BLaER1 treated with 17β-estradiol and CSF1 and Interleukin-3, amounts not matched to agents 10 nM and 100 nM (cell line): ENCODE measurements at regions not wholly inside any gene's neighbourhood (a gene's known extent, or its start where the extent isn't known, plus 50 kb on each side); places are given as distances from the start of the nearest gene placed in this dataset.

Experiments
- H3K27ac ChIP-seq, 11 experiments: shearing (Covaris generic); formaldehyde crosslinking; 2 replicates each; pipeline ENCODE4 v1.8.1; 2022
- H3K27me3 ChIP-seq, 11 experiments: shearing (Covaris generic); formaldehyde crosslinking; 2 replicates each; pipeline ENCODE4 v1.8.1; 2022
- H3K36me3 ChIP-seq, 11 experiments: shearing (Covaris generic); formaldehyde crosslinking; 2 replicates each; pipeline ENCODE4 v1.8.1; 2022
- H3K4me1 ChIP-seq, 10 experiments: shearing (Covaris generic); formaldehyde crosslinking; 2 replicates each; pipeline ENCODE4 v1.8.1; 2022
- H3K4me2 ChIP-seq, 11 experiments: shearing (Covaris generic); formaldehyde crosslinking; 2 replicates each; pipeline ENCODE4 v1.8.1; 2022
- H3K4me3 ChIP-seq, 10 experiments: shearing (Covaris generic); formaldehyde crosslinking; 2 replicates each; pipeline ENCODE4 v1.8.1; 2022
- H3K9ac ChIP-seq, 11 experiments: shearing (Covaris generic); formaldehyde crosslinking; 2 replicates each; pipeline ENCODE4 v1.8.1; 2022
- H3K9me3 ChIP-seq, 11 experiments: shearing (Covaris generic); formaldehyde crosslinking; replicated peaks in 1 of 11; 2 replicates each; pipeline ENCODE4 v1.8.1; 2022
- H4K20me1 ChIP-seq, 11 experiments: shearing (Covaris generic); formaldehyde crosslinking; 2 replicates each; pipeline ENCODE4 v1.8.1; 2022
- Cebpa-rat ChIP-seq, 11 experiments: shearing (Covaris generic); IDR thresholded peaks; 2 replicates each; pipeline ENCODE4 v1.8.1; 2022

DNA sequence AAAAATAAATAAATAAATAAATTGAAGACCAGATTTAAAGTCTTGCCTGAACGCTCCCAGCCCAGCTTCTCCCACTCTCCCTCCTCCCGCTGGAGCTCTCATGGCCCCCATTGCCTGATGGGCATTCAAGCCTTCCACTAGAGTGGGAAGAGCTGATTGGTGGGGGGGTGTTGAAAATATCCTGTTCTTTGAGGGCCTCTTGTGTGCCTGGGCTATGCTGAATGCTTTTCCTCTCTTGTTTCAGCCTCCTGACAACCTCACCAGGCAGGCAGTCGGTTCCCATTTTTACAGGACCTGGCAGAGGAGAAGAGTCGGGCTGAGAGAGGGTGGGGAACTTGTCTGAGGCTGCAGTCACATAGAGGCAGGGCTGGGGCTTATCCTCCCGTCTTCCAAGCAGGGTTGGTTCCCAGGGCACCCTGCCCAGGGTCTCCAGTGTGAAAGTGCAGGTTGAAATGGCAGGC lies 59.2 kb upstream of the SSBP3 start:
- Histone ChIP-seq H3K27me3 (no peaks in the 10 kb centered on the region), H3K27ac (peak overlapping the region; percentile 30 to 90 (median 73); a peak in 18 of 22 replicates), H3K4me3 (peak overlapping the region in 1 of 10 experiments; percentile 36; a peak in 1 of 20 replicates), H3K36me3 (no peaks in the 10 kb centered on the region), H3K9ac (peak overlapping the region in 6 of 11 experiments; percentile 11 to 73 (median 60); a peak in 8 of 22 replicates), H4K20me1 (no peaks in the 10 kb centered on the region), H3K4me1 (peaks cover 53 to 63% (median 54%) of the 10 kb centered on the region in 10 experiments), H3K9me3 (peaks cover 0 to 25% (median 20%) of the 10 kb centered on the region in 11 experiments; a peak in 17 of 22 replicates), H3K4me2 (peak overlapping the region; percentile 81 to 95 (median 89); a peak in 21 of 22 replicates)
- TF ChIP-seq Cebpa-rat (IDR thresholded peaks at IDR 0.05) = no peak

DNA sequence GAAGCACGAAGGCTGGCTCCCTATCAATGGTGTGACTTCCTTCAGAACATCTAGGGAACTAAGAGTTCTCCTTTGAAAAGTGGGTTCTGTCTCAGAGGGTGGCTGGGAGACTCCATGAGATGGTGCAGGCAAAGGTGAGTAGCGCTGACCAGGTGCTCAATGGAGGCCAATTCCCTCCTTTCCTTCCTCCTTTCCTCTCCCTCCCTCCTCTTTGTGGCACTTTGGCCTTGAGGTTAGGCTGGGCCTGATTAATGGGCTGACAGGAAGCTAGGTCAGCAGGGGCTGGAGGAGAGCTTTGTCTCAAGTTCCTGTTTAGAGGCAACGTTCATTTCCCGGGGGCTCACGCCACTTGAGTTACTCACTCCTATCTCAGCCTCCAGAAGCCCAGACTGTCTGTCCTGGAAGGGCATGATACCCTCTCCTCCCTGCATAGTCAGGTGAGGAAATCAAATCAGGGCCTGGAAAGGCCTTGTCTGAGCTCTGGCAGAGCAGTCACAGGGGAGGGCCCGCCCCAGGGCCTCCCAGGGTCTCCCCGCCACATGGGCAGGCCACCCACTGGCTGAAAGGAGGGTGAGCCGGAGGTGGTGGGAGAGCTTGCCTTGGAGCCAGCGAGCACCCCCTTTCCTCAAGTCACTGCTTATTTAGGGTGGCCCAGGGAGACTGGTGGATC lies 58.4 kb upstream of the SSBP3 start:
- Histone ChIP-seq H3K9ac (peak overlapping the region in 10 of 11 experiments; percentile 11 to 73 (median 55); a peak in 18 of 22 replicates), H3K27me3 (no peaks in the 10 kb centered on the region), H3K4me2 (peak overlapping the region; percentile 81 to 95 (median 89)), H3K27ac (peak overlapping the region; percentile 54 to 90 (median 73)), H3K36me3 (no peaks in the 10 kb centered on the region), H4K20me1 (no peaks in the 10 kb centered on the region), H3K4me3 (peak overlapping the region in 3 of 10 experiments; percentile 26 to 36 (median 29); a peak in 5 of 20 replicates), H3K4me1 (peaks cover 61 to 70% (median 62%) of the 10 kb centered on the region in 10 experiments), H3K9me3 (peaks cover 0 to 17% (median 13%) of the 10 kb centered on the region in 11 experiments; a peak in 16 of 22 replicates)
- no peak for TF ChIP-seq Cebpa-rat (IDR thresholded peaks at IDR 0.05)

DNA sequence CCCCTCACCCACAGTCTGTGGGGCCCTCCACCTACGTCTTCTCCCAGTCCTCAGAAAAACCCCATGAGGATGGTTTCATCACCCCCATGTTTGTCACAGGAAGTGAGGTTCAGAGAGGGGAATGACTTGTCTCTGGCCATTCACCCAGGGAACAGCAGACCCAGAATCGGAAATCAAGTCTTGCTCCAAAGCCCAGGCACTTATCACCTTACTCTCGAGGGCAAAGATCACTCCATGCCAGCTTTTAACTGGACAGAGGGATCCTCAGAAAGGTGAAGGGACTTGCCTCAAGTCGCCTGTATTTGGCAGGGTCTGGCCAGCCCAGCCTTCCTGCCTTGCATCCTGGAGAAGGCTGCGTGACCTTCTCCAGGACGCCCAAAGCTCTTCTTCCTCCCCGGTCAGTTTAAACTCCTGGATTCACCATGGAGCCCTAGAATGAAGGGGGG lies 57.9 kb upstream of the SSBP3 start:
- Histone ChIP-seq H4K20me1 (no peaks in the 10 kb centered on the region), H3K27ac (peak overlapping the region; percentile 54 to 90 (median 73); a peak in 21 of 22 replicates), H3K4me3 (peak overlapping the region in 2 of 10 experiments; percentile 6 to 36; a peak in 2 of 20 replicates), H3K4me2 (peak overlapping the region; percentile 81 to 95 (median 89)), H3K9me3 (peaks cover 0 to 12% (median 7%) of the 10 kb centered on the region in 11 experiments; a peak in 11 of 22 replicates), H3K4me1 (peaks cover 66 to 76% (median 68%) of the 10 kb centered on the region in 10 experiments), H3K27me3 (no peaks in the 10 kb centered on the region), H3K9ac (peak overlapping the region in 7 of 11 experiments; percentile 12 to 73 (median 64); a peak in 12 of 22 replicates), H3K36me3 (no peaks in the 10 kb centered on the region)
- TF ChIP-seq Cebpa-rat (IDR thresholded peaks at IDR 0.05) = no peak

- TF ChIP-seq Cebpa-rat (IDR thresholded peaks at IDR 0.05) = no peak
- Histone ChIP-seq H3K9ac (peak overlapping the region in 7 of 11 experiments; percentile 12 to 73 (median 42); a peak in 9 of 22 replicates), H3K4me3 (peak overlapping the region in 2 of 10 experiments; percentile 6 to 16; a peak in 3 of 20 replicates), H3K36me3 (no peaks in the 10 kb centered on the region), H4K20me1 (no peaks in the 10 kb centered on the region), H3K27me3 (no peaks in the 10 kb centered on the region), H3K9me3 (peaks cover 0 to 6% (median 1%) of the 10 kb centered on the region in 11 experiments; a peak in 7 of 22 replicates), H3K27ac (peak overlapping the region; percentile 40 to 90 (median 73); a peak in 19 of 22 replicates), H3K4me1 (peaks cover 66 to 70% (median 68%) of the 10 kb centered on the region in 10 experiments), H3K4me2 (peak overlapping the region; percentile 81 to 95 (median 89))
Measured at GRCh38 chr1:54463259-54464030, 57.3 kb upstream of the SSBP3 start.

GRCh38 chr1:54462597-54463258 lies 56.5 kb upstream of the SSBP3 start:
- Histone ChIP-seq H3K4me2 (peak overlapping the region; percentile 81 to 95 (median 89)), H3K9ac (peak overlapping the region in 2 of 11 experiments; percentile 0 to 40; a peak in 3 of 22 replicates), H3K4me1 (peaks cover 66 to 70% (median 68%) of the 10 kb centered on the region in 10 experiments), H3K4me3 (no peak overlapping the region; a peak in 1 of 20 replicates), H3K36me3 (no peaks in the 10 kb centered on the region), H3K27ac (peak overlapping the region in 8 of 11 experiments; percentile 18 to 90 (median 36); a peak in 6 of 22 replicates), H3K27me3 (no peaks in the 10 kb centered on the region), H3K9me3 (no peaks in the 10 kb centered on the region; a peak in 1 of 22 replicates), H4K20me1 (no peaks in the 10 kb centered on the region)
- TF ChIP-seq Cebpa-rat (IDR thresholded peaks at IDR 0.05) = no peak

- peak overlapping the region in 2 of 11 experiments; percentile 0 to 25; a peak in 1 of 22 replicates for H3K9ac ChIP-seq
- H4K20me1 ChIP-seq = no peaks in the 10 kb centered on the region
- H3K4me2 ChIP-seq = peak overlapping the region; percentile 81 to 95 (median 89)
- no peak for TF ChIP-seq Cebpa-rat (IDR thresholded peaks at IDR 0.05)
- no peaks in the 10 kb centered on the region for H3K9me3 ChIP-seq
- no peak overlapping the region for H3K4me3 ChIP-seq
- H3K4me1 ChIP-seq = peaks cover 66 to 73% (median 68%) of the 10 kb centered on the region in 10 experiments
- no peaks in the 10 kb centered on the region for H3K27me3 ChIP-seq
- no peaks in the 10 kb centered on the region for H3K36me3 ChIP-seq
- H3K27ac ChIP-seq = peak overlapping the region in 3 of 11 experiments; percentile 9 to 86 (median 35); a peak in 5 of 22 replicates
Measured at GRCh38 chr1:54461731-54462596, 55.8 kb upstream of the SSBP3 start.

GRCh38 chr1:54460861-54461387 lies 54.7 kb upstream of the SSBP3 start:
- Histone ChIP-seq H3K36me3 (no peaks in the 10 kb centered on the region), H4K20me1 (no peaks in the 10 kb centered on the region), H3K27ac (peak overlapping the region in 4 of 11 experiments; percentile 13 to 44 (median 30); a peak in 5 of 22 replicates), H3K4me3 (no peak overlapping the region), H3K27me3 (no peaks in the 10 kb centered on the region), H3K9ac (no peak overlapping the region), H3K4me1 (peaks cover 67 to 81% (median 74%) of the 10 kb centered on the region in 10 experiments), H3K4me2 (peak overlapping the region; percentile 82 to 95 (median 89)), H3K9me3 (no peaks in the 10 kb centered on the region)
- TF ChIP-seq Cebpa-rat (IDR thresholded peaks at IDR 0.05) = no peak
